ENCODE measurements at regions not wholly inside any gene's neighbourhood (a gene's known extent, or its start where the extent isn't known, plus 50 kb on each side); places are given as distances from the start of the nearest gene placed in this dataset.
"Not testable (repeated sequence)": the region's sequence is repeated elsewhere in the genome, so short reads cannot be mapped to it uniquely, and the experiment has no call there.

GRCh38 chr6:134546962-134547645 lies 229.2 kb upstream of the SGK1 start:
- no peak for DNase-seq

GRCh38 chr6:134544737-134545136 lies 226.8 kb upstream of the SGK1 start:
- no peak for DNase-seq

GRCh38 chr6:134543128-134543527 lies 225.2 kb upstream of the SGK1 start:
- no peak for DNase-seq

GRCh38 chr6:134541001-134541400 lies 223.1 kb upstream of the SGK1 start:
- DNase-seq = no peak

- DNase-seq = no peak
Measured at GRCh38 chr6:134539865-134540323, 222.0 kb upstream of the SGK1 start.

- DNase-seq = not testable (repeated sequence)
Measured at GRCh38 chr6:134537765-134538164, 219.9 kb upstream of the SGK1 start.

- no peak for DNase-seq
Measured at GRCh38 chr6:134537146-134537555, 219.2 kb upstream of the SGK1 start.

- no peak for DNase-seq
Measured at GRCh38 chr6:134535831-134536230, 217.9 kb upstream of the SGK1 start.

- no peak for DNase-seq
Measured at GRCh38 chr6:134534708-134535149, 216.8 kb upstream of the SGK1 start.

GRCh38 chr6:134533991-134534390 lies 216.1 kb upstream of the SGK1 start:
- DNase-seq = no peak

- DNase-seq = no peak
Measured at GRCh38 chr6:134532694-134533624, 215.0 kb upstream of the SGK1 start.

GRCh38 chr6:134531611-134532010 lies 213.7 kb upstream of the SGK1 start:
- no peak for DNase-seq

GRCh38 chr6:134531188-134531551 lies 213.3 kb upstream of the SGK1 start:
- no peak for DNase-seq

GRCh38 chr6:134529921-134530320 lies 212.0 kb upstream of the SGK1 start:
- DNase-seq = no peak

GRCh38 chr6:134529305-134529704 lies 211.4 kb upstream of the SGK1 start:
- no peak for DNase-seq

- DNase-seq = no peak
Measured at GRCh38 chr6:134527108-134527787, 209.3 kb upstream of the SGK1 start.

- no peak for DNase-seq
Measured at GRCh38 chr6:134525190-134525868, 207.4 kb upstream of the SGK1 start.

- DNase-seq = no peak
Measured at GRCh38 chr6:134523903-134524650, 206.2 kb upstream of the SGK1 start.

- no peak for DNase-seq
Measured at GRCh38 chr6:134523051-134523450, 205.1 kb upstream of the SGK1 start.

GRCh38 chr6:134521116-134521501 lies 203.2 kb upstream of the SGK1 start:
- no peak for DNase-seq

GRCh38 chr6:134520181-134521115 lies 202.5 kb upstream of the SGK1 start:
- no peak for DNase-seq
